ENCODE measurements at regions not wholly inside any gene's neighbourhood (a gene's known extent, or its start where the extent isn't known, plus 50 kb on each side); places are given as distances from the start of the nearest gene placed in this dataset.

DNA sequence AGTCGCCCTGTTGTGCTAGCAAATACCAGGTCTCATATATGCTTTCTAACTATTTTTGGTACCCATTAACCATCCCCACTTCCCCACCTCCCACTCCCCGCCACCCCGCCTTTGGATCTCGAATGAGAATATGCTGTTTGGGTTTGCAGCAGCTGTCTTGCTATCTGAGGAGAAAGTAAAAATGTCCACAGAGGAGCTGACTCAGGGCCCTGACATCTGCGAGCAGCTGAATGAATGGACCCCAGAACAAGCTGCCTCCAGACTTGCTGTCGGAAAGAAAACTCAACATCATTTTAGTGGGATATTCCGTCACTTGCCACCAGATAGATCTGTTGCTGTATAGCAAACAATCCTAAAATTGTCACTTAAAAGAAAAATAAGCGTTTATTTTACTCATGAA lies 103.7 kb downstream of the LINC00237 start:
- H3K27me3 ChIP-seq, result no peaks in the 10 kb centered on the region
- no peaks in the 10 kb centered on the region for H3K9me3 ChIP-seq (ENCODE audit: low read depth)
- TF ChIP-seq, protein P1, sequence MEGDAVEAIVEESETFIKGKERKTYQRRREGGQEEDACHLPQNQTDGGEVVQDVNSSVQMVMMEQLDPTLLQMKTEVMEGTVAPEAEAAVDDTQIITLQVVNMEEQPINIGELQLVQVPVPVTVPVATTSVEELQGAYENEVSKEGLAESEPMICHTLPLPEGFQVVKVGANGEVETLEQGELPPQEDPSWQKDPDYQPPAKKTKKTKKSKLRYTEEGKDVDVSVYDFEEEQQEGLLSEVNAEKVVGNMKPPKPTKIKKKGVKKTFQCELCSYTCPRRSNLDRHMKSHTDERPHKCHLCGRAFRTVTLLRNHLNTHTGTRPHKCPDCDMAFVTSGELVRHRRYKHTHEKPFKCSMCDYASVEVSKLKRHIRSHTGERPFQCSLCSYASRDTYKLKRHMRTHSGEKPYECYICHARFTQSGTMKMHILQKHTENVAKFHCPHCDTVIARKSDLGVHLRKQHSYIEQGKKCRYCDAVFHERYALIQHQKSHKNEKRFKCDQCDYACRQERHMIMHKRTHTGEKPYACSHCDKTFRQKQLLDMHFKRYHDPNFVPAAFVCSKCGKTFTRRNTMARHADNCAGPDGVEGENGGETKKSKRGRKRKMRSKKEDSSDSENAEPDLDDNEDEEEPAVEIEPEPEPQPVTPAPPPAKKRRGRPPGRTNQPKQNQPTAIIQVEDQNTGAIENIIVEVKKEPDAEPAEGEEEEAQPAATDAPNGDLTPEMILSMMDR (IDR thresholded peaks at IDR 0.05; ENCODE audit: low read depth, low read length), result no peak
- DNase-seq (ENCODE audit: low read depth in 1 of 2, low spot score in 1 of 2), result no peak
- H3K4me1 ChIP-seq (ENCODE audit: low read depth), result no peaks in the 10 kb centered on the region
- H3K27ac ChIP-seq, result no peak overlapping the region
- H3K4me3 ChIP-seq, result no peak overlapping the region
- no peaks in the 10 kb centered on the region for H3K36me3 ChIP-seq

DNA sequence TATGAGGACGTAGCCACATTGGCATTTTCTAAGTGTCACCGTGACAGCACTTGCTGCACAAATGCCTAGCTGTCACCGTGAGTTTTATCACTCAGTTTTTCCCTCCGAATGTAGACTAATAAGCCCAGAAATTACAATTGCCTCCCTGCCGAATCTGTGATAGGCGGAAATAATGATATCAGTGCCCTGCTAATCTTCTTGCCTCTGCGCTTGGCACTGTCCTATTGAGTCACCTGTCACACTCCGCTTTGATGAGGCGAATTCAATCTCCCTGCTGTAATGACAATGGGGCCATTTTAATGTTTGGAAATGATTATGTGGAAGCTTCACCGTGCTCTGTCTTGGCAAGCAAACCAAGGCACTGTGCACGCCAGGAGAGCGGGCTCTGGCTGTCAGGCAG lies 112.8 kb downstream of the LINC00237 start:
- no peaks in the 10 kb centered on the region for H3K36me3 ChIP-seq
- no peaks in the 10 kb centered on the region for H3K4me1 ChIP-seq (ENCODE audit: low read depth)
- no peaks in the 10 kb centered on the region for H3K9me3 ChIP-seq (ENCODE audit: low read depth)
- H3K4me3 ChIP-seq, result no peak overlapping the region
- H3K27ac ChIP-seq, result no peak overlapping the region
- no peaks in the 10 kb centered on the region for H3K27me3 ChIP-seq
- DNase-seq (ENCODE audit: low read depth in 1 of 2, low spot score in 1 of 2), result no peak
- TF ChIP-seq, protein P1 (IDR thresholded peaks at IDR 0.05; ENCODE audit: low read depth, low read length), result no peak

DNA sequence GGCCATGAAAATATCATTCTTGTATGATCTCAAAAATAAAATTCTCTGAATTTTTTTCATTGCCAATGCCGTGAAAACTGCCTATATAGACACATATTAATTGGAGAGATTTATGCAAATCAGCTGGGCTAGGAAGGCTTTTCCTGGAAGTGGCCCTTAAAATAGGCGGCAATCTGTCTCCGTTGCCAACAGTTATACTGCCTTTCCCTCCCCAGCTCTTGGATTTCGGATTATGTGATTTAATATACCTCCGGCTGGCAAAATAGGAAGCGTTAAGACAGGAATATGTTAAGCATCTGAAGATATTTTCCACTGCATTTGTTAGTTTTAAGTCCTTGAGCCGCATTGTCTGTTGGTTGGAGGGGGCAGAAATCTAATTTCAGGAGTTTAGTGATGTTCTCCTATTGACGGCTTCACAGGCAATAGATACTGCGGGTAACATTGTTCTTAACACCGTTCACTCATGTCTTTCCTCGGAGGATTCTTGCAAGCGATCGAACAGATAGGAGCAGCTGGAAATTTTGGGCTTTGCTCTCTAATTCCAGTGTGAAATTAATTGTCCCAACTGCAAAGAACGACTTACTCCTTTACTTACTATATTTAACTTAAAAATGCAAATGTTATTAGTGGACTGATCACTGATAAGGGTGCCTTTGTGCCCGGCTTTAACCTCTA lies 113.3 kb downstream of the LINC00237 start:
- DNase-seq (ENCODE audit: low read depth in 1 of 2, low spot score in 1 of 2), result no peak
- H3K27me3 ChIP-seq, result no peaks in the 10 kb centered on the region
- TF ChIP-seq, protein P1 (IDR thresholded peaks at IDR 0.05; ENCODE audit: low read depth, low read length), result no peak
- H3K9me3 ChIP-seq (ENCODE audit: low read depth), result no peaks in the 10 kb centered on the region
- H3K4me1 ChIP-seq (ENCODE audit: low read depth), result no peaks in the 10 kb centered on the region
- H3K27ac ChIP-seq, result no peak overlapping the region
- no peaks in the 10 kb centered on the region for H3K36me3 ChIP-seq
- H3K4me3 ChIP-seq, result no peak overlapping the region

DNA sequence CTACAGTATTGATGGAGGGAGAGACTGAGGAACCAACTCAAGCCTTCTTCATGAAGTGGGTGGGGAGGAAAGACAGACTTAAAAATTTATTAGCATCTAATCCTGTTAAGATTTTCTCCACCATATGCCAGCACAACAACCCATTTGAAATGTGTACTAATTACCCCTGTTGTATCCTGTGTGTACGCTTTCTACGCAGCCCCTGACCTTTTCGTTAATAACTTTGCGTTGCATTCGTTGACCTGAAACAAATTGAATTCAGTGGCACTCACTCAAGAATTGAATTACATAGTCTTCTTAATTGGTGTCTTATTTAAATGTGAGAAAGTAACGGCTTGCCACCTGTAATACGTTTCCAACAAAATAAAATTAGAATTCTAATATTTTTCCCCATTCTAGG lies 113.9 kb downstream of the LINC00237 start:
- H3K27me3 ChIP-seq, result no peaks in the 10 kb centered on the region
- no peak for DNase-seq (ENCODE audit: low read depth in 1 of 2, low spot score in 1 of 2)
- no peaks in the 10 kb centered on the region for H3K4me1 ChIP-seq (ENCODE audit: low read depth)
- TF ChIP-seq, protein P1 (IDR thresholded peaks at IDR 0.05; ENCODE audit: low read depth, low read length), result no peak
- H3K9me3 ChIP-seq (ENCODE audit: low read depth), result no peaks in the 10 kb centered on the region
- H3K4me3 ChIP-seq, result no peak overlapping the region
- no peak overlapping the region for H3K27ac ChIP-seq
- H3K36me3 ChIP-seq, result no peaks in the 10 kb centered on the region

DNA sequence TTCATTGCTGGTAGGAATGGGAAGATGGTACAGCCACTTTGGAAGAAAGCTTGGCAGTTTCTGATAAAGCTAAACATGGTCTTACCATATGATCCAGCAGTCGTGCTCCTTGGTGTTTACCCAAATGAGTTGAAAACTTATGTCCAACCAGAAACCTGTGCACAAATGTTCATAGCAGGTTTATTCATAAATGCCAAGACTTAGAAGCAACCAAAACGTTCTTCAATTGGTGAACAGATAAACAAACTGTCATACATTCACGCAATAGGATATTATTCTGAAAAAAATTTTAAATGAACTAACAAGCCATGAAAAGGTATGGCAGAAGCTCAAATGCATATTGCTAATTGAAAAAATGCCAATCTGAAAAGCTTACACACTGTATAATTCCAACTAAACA lies 117.1 kb downstream of the LINC00237 start:
- Histone ChIP-seq H3K36me3 (no peaks in the 10 kb centered on the region), H3K27me3 (no peaks in the 10 kb centered on the region), H3K4me3 (no peak overlapping the region), H3K27ac (no peak overlapping the region), H3K4me1 (ENCODE audit: low read depth) (no peaks in the 10 kb centered on the region), H3K9me3 (ENCODE audit: low read depth) (no peaks in the 10 kb centered on the region)
- DNase-seq (ENCODE audit: low read depth in 1 of 2, low spot score in 1 of 2), result no peak
- TF ChIP-seq, protein P1 (IDR thresholded peaks at IDR 0.05; ENCODE audit: low read depth, low read length), result no peak
